NK-92 treated with Interleukin-12 subunit alpha and Interleukin-12 subunit beta, amount 100 ng/mL, for 24 hours (cell line): ENCODE measurements at regions not wholly inside any gene's neighbourhood (a gene's known extent, or its start where the extent isn't known, plus 50 kb on each side); places are given as distances from the start of the nearest gene placed in this dataset.
A peak's percentile ranks its signal among the peaks of the same experiment; 100 is the strongest.

Source experiments
- DNase-seq: peaks from one replicate; lab custom pipeline; 2025; lab: John Stamatoyannopoulos, UW

DNA sequence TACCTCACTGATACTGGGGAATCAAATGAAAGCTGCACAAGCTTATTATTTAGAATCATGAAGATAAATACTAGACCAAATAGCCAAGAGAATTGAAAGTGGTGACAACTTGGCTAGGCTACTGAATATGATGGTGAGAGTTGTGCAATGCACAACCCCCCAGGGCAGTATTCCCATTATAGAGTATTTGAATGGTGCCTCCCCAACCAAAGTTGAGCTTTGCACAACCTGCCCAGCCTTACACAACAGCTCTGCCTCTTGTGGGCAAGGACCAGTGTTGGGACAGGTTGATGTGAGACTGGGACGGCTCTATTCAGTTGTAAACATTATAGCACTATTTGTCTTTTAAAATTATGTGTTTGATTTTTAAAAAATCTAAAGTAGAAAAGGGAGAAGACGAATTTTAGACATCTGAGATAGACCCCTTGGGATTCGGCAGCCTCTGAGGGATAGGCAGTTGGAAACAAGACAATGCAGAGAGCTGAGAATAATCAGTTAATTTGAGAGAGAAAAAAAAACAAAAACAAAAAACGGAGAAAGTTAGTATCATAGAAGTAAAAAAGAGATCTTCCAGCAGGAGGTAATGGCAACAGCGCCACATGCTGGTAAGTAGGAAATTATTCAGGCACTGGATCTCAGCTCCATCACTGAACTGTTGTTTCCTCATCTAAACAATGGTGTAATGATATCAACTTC, 91.0 kb upstream of the KCNA3 start:
- DNase-seq = peak; percentile 15

- no peak for DNase-seq
These were observed 88.4 kb upstream of the KCNA3 start for GRCh38 chr1:110763149-110763548.

DNA sequence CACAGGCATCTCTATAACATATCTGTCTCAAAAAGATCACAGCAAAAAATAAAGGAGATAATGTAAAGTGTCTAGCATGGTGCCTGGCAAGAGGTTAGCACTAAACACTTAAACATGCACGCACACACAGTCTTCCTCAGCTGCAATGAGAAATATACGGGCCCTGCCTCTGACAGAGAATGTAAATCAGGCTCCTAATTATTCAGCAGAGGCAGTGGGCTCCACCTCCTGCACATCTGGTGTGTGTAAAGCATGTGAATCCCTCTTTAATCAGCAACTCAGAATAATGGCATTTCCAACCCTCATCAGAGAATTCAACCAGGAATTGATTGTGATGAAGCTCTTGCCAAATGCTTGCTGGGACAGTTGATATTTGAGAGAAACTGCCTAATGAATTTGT, 85.6 kb upstream of the KCNA3 start:
- DNase-seq = no peak

DNA sequence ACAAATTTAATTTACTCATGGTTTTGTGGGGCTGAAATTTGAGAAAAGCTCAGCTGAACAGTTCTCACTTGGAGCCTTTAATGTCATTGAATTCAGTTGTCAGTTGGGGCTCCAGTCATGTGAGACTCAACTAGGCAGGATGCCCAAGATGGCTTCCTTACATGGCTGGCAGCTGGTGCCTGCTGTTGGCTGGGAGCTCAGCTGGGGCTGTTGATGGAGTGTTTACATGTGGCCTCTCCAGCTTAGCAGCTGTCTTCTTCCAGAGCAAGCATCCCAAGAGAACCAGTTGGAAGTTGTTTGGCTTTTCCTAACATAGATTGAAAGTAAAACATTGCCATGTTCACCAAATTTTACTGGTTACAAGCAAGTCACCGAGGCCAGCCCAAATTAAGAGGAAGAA, 81.8 kb upstream of the KCNA3 start:
- DNase-seq = no peak

DNA sequence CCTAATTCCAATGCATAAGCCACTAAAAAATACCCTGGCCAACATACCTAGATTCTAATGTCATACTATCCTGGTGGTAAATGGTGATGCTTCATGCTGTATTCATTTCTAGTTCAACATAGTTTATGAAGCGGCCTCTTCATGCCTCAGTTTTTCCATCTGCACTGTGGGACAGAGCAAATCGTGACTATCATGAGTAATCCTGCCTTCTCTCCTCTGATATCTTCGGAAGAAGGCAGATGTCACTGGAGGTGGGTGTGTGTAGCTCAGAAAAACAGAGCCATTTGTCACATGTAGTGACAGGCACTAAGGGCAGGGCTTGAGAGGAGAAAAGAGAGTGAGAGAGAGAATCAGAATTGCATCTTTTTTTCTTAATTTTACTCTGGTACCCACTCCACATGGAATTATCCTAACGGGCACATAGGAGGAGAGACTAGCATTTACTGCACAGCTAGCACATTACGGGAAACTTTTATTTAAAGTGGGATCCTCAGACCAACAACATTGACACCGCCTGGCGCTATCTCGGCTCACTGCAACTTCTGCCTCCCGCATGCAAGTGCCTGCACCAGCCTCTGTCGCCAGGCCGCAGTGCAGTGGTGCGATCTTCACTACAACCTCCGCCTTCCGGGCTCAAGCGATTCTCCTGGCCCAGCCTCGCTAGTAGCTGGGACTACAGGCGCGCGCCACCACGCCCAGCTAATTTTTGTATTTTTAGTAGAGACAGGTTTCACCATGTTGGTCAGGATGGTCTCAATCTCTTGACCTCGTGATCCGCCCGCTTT, 78.4 kb upstream of the KCNA3 start:
- no peak for DNase-seq

GRCh38 chr1:110750562-110750961, 75.8 kb upstream of the KCNA3 start:
- DNase-seq = no peak

GRCh38 chr1:110749960-110750359, 75.2 kb upstream of the KCNA3 start:
- DNase-seq = no peak

- DNase-seq = peak; percentile 8
These were observed 72.0 kb upstream of the KCNA3 start for GRCh38 chr1:110746644-110747259.

DNA sequence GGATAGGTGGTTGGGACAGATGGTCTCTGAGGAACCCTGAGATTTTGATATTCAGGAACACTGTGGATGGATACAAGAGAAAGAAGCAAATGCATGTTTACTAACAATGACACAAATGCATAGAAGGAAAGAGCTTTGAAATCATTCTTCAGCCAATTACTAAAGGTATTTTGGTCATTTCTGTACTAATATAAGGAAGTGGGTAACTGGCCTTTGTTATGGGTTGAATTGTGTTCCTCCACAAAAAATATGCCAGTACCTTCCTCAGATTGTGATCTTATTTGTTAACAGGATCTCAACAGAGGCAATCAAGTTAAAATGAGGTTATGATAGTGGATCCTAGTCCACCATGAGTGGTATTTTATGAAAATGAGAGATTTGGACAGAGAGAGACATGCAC, 68.7 kb upstream of the KCNA3 start:
- no peak for DNase-seq

DNA sequence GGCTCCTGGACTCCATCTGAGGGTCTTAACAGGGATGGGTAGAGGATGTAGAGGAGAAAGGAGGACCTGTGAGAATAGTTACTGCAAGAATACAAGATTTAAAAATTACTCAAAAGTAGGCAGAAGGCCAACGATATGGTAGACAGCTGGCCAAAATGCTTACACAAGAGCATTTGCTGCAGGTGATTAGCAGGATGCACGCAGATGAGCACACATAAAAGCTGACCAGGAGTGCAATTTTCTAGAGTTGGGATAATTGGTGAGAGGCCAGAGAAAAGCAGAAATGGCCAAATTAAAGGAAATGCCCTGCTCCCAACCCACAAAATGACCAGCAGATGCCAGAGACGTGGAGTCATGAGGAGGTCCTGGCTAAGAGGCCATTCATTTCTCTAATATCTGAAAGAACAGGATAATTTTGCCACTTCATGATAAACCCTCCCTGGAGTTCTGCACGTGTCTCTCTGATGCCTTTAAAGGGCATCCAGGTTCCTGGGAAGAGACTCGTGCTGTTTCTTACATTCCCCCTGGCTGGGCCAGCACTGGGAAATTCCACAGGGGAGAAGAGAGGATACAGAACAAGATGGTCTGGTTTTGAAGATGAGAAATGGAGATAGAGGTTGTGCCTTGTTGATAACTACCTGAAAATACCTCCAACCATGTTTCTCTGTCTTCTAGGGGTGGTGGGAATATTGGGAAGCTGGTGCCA, 62.3 kb upstream of the KCNA3 start:
- no peak for DNase-seq

DNA sequence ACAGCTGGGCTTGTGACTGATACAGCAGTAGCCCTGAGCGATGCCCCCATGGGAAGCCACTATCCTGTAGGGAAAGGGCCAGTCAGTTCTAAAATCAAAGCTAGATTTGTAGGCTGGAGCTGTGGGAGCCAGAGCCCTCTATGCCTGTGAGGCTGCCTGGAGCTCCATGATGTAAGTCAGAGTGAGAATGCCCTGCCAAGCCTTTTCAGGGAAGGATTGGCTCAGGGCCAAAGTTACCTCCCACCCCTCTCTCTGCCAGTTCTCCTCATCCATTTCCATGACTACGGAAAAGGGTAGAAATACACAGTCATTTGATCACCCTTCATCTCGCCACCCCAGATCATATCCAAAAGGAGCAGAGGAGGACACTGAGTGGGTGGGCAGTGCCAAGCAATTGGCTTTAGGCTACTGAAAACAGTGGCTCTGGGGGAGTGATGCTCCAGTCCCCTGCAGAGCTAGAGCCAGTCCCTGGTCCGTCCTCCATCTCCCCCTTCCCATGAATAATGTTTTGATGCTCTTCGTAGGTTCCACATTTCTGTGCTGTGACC, 59.5 kb upstream of the KCNA3 start:
- no peak for DNase-seq

GRCh38 chr1:110731529-110731928, 56.8 kb upstream of the KCNA3 start:
- DNase-seq = no peak

DNA sequence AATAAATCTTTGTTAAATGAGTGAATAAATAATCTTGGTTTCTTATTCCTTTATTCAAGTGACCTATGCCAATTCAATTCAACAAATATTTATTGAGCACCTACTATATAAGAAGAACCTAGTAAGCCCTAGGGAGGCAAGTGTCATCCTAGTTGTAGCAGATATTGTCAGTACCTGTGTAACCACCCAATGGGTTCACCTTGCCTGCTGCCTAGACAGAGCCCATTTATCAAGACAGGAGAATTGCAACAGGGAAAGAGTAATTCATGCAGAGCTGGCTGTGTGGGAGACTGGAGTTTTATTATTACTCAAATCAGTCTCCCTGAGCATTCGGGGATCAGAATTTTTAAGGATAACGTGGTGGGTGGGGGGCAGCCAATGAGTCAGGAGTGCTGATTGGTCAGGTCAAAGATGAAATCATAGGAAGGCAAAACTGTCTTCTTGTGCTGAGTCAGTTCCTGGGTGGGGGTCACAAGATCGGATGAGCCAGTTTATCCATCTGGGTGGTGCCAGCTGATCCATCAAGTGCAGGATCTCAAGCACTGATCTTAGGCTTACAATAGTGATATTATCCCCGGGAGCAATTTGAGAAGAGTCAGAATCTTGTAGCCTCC, 53.8 kb upstream of the KCNA3 start:
- DNase-seq = no peak

DNA sequence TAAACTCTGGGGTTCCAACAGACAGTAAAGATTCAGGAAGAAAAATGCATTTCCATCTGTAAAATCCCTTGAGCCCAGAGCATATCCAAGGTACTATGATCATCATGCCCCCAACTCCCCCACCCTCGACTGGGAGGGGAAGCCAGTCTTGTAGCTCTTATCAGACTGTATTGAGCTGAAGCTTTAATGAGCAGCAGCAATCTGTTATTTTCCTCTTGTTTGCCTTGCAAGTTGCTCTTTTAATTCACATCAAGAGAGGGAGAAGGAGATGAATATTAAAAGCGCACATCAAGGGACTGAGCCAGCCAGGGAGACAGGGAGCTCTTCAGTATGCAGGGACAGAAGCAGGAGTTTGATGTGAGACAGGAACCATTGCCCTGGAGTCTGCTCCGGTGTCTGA, 52.5 kb upstream of the KCNA3 start:
- DNase-seq = no peak

DNA sequence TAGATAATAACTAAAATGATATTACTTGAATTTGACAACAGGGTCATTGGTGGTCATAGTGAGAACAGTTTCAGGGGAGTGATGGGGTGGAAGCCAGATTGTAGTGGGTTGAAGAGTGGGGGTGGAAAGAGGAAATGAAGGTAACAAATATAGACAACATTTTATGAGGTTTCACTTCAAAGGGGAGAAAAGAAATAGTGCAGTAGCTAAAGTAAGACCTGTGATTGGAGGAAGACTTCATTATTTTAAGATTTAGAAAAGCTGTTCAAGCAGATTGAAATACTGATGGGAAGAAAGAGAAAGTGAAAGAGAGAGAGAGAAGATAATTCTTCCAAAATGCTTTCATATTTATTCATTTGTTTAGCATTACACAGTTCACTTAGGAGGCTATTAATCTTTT, 52.0 kb upstream of the KCNA3 start:
- no peak for DNase-seq
